Peyer's patch (tissue), 4 donors: ENCODE measurements at regions not wholly inside any gene's neighbourhood (a gene's known extent, or its start where the extent isn't known, plus 50 kb on each side); places are given as distances from the start of the nearest gene placed in this dataset.

Experiments used
- CTCF ChIP-seq, 6 experiments: fragments of 450-650 bp in 4 of 6; fragments of 200-600 bp in 2 of 6; sonication (generic) in 1 of 6; IDR thresholded peaks; one replicate each; pipeline ENCODE4 v1.5.1; 2017 to 2019; ENCODE audit warnings: antibody characterized with exemption in 6 of 6, mild to moderate bottlenecking in 3 of 6, moderate library complexity in 1 of 6
- POLR2A ChIP-seq, 2 donors: fragments of 450-650 bp; IDR thresholded peaks; one replicate each; pipeline ENCODE4 v1.5.1; 2017; ENCODE audit warnings: antibody characterized with exemption in 2 of 2, mild to moderate bottlenecking in 2 of 2, moderate library complexity in 2 of 2

DNA sequence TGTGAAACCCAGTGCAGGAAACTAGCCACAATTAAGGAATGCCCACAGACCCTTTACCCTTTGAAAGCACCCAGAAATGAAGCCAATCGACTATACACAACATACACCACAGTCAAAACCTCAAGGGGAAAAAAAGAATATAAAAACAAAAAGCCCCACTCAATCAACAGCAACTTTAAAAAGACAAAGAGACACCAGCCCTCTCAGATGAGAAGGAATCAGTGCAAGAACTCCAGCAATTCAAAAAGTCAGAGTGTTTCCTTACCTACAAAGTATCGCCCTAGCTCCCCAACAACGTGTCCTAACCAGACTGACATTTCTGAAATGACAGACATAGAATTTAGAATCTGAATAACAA, 147.7 kb downstream of the CHD1L start:
- TF ChIP-seq CTCF (IDR thresholded peaks at IDR 0.05), result no peak
- no peak for TF ChIP-seq POLR2A (IDR thresholded peaks at IDR 0.05)
